AG20443 (cell line): ENCODE measurements at regions not wholly inside any gene's neighbourhood (a gene's known extent, or its start where the extent isn't known, plus 50 kb on each side); places are given as distances from the start of the nearest gene placed in this dataset.
A peak's percentile ranks its signal among the peaks of the same experiment; 100 is the strongest.

Source experiments
- DNase-seq: peaks from one replicate; pipeline ENCODE4 v3.0.0; 2012; ENCODE audit warnings: low spot score, mixed read lengths

DNA sequence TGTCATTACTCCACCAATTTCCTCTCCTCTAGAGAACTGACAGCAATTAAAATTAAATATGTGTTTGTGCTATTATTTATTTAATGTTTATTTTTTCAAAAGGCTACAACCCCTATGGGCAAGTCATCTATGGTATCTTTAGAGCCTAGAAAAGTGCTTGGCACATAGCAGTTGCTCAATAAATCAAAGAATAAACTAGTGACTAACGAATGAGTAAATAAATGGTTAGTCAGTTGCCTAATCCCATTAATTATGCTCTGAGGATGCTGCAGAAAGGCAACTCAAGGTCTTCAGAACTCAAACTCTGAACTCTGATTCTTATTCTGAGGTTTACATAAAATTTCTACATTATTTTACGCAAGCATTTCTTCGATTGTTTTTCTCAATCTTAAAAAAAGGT, 193.0 kb upstream of the TSHZ2 start:
- no peak for DNase-seq

DNA sequence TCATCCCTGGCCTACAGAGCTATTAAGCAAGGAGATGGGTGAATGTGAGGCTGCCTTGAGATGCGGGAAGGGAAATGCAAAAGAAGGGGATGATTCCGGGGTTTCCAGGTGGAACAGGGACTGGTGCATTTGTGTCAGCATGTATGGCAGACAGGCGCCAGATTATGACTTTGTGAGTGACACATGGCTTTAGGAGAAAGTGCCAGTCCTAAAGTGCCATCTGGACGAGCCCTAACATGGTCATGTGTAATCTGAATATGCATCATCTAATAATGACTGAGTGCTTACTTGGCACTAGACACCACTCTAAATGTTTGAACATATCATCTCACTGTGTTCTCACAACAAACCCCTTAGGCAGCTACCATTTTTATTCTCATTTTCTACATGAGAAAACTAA, 195.0 kb upstream of the TSHZ2 start:
- no peak for DNase-seq

DNA sequence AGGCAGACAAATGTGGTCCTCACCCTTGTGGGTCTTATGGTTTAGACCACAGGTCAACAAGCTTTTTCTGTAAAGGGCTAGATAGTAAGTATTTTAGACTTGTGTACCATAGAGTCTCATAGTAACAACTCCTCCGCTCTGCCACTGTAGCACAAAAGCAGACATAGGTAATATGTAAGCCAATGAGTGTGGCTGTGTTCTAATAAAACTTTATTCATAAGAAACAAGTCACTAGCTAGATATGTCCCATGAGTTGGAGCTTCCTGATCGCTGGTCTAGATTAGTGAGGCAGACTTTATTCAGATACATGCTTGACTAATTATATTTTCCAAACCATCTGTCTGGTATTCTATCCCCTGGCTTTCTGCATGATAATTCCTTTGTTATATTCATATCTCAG, 196.4 kb upstream of the TSHZ2 start:
- no peak for DNase-seq

DNA sequence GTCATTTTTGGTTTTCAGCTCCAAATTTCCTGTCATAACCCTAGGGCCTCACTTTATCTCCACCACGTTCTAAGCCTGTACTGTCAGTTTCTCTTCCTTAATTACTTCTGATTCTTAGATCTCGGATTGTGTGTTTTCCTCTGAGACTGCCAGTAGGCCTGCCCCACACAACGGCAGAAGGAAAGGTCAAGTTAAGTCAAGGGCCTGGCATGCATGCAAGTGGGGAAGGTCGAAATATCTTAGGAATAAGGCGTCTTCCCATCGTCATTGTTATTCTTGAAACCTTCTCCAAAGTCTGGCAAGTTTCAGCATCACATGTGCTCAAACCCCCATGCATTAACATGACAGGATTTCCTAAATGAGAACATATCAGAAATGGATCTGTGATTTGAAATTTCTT, 203.5 kb upstream of the TSHZ2 start:
- DNase-seq = no peak

- DNase-seq = no peak
Measured at GRCh38 chr20:52766645-52767435, 205.3 kb upstream of the TSHZ2 start.

- DNase-seq = no peak
Measured at GRCh38 chr20:52763321-52763853, 208.8 kb upstream of the TSHZ2 start.

DNA sequence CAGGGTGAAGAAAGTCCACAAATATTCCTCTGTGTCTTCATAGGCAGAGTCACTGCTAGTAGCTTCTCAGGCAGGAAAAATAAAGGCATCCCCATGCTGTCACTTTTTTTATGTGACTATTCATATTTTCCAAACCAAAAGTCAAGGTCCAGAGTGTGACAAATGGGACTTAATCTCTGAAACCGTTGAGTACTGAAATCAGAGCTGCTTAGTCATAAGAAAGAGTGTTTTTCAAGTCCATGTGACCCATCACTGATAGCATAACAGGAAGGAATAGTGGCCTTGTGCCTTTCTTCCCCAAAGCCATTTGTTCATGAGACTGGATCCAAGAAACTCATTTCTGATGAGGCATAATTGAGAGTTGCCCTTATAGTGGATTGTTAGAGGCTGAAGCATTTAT, 210.3 kb upstream of the TSHZ2 start:
- DNase-seq = peak; percentile 22

DNA sequence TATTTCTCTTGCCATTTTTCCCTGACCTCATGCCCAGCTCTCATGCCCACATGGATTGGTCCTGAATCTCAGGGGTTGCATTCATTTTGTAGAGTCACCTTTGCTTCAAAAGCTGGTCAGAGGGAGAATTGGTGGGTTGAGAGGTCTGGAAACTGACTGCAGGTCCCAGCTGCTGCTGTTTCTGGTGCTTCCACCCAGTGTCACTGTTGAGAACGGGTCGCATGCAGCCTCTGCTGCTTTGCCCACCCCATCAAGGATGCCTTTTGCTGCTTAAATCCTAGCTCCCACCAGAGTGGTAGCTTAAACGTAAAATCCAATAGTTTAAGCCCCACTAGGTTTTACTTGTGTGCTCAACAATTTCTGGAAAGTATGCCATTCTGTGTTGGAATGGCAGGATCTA, 211.4 kb upstream of the TSHZ2 start:
- DNase-seq = no peak

DNA sequence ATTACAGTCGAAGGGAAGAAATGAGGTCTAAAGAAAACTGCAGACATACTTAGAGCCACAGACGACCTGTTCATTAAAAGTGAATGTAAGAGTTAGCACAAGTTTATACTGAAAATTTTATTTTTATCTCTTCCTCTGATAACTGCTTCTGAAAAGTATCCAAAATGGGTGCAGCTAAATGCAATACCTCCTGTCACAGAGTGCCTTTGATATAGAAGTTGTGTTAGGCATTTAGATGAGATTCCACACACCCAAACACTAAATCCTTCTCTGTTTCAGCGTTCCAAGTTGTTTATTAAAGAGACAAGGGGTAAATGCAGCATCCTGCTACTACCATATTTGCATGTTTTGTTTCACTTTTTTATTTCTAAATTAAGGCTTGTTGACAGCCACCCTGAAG, 214.7 kb upstream of the TSHZ2 start:
- no peak for DNase-seq

DNA sequence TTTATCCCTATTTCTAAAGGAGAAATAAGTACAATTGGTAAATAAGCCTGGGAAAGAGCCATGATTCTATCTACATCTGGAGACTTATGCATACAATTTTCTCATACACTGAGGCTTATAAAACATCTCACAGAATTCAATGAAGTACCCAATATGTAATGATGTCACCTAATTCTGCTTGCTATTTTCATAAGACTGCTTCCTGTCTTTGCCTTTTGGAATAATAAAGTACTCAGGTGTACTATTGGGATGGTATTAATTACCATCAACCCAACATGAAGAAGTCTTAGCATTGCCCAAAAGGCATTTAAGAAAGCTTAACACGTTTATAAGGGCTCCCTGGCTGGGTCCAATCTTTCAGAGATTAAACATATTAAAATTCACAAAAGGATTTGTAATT, 216.4 kb upstream of the TSHZ2 start:
- no peak for DNase-seq

- peak; percentile 13 for DNase-seq
Measured at GRCh38 chr20:52754366-52754765, 217.8 kb upstream of the TSHZ2 start.

DNA sequence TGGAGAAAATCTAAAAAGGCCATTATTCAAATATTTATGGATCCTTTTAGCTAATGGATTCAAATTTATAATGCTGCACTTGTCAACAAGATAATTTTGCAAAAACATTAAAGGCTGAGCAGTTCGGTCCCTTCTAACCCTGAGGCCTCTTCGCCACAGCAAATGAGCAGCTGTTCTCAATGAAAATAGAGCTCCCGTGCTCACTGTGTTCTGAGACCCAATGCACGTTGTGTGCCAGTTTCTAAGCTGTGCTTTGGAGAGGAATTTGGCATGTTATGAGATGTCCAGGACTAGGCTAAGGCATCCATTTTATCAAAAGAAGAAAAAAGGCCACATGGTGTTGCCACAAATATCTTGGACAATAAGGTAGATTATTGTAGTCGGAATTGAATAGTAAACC, 220.1 kb upstream of the TSHZ2 start:
- DNase-seq = no peak

GRCh38 chr20:52751571-52751970, 220.6 kb upstream of the TSHZ2 start:
- DNase-seq = no peak

- DNase-seq = no peak
Measured at GRCh38 chr20:52749938-52750337, 222.2 kb upstream of the TSHZ2 start.

DNA sequence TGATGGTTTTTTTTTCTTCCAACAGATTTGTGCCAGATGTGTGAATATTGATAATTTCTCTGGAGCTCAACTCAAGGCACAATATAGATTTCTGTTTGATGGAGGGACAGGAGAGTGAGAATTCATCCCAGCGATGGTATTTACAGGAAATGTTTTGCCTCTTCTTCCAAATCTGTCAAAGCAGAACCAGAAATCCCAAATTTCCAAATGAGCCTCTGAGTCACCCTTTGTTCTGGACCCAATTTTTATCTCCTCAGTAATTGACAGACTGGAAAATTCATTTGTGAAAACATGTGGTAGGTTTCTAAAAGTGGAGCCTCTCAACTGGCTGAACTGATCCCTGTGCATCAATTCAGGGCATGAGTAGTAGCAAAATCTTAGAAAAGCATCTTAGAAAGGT, 223.2 kb upstream of the TSHZ2 start:
- DNase-seq = peak; percentile 33

DNA sequence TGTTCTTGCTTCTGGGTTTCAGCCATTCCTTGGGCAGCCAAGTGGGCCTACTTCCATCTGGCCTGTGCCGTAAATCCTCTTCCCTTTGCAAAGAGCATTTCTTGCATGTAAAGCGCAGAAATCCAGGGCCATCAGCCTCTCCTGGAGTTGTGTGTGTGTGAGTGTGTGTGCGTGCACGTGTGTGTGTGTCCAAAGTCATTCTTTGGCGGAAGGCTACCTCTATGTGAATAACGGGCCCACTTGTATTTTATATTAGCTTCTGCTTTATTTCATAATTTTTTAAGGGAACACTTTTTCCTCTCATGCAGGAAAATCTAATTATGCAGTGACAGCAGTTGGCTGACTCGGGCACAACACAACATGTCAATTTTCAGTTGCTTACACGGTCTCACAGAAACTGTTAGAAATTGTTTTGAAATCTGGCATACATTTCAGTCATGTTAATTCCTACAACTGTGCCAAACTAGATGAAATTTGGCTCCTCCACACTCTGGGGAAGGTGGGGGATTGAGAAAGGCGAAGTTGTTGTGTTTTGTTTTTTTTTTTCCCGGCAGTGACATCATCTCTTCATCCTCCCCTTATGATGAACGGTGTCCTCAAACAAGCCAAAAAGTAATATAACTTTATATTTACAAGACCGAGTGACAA, 223.7 kb upstream of the TSHZ2 start:
- DNase-seq = peak; percentile 57

- peak; percentile 58 for DNase-seq
Measured at GRCh38 chr20:52747845-52748284, 224.3 kb upstream of the TSHZ2 start.

DNA sequence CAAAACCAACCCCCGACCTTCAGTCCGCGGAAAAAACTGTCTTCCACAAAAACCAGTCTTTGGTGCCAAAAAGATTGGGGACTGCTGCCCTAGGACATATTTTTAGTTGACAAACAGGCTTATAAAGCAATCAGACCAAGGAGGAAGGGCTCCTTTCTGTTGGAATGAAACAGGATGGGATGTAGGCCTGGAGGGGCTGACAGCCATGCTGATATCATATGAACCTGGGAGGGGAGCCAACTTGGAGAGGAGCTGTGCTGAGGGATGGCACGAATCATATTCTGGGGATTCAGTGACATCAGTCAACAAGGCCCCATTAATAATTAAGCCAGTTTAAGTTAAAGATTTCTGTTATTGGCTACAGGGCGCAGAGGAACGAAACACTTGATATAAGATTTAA, 225.4 kb upstream of the TSHZ2 start:
- DNase-seq = no peak

- DNase-seq = no peak
Measured at GRCh38 chr20:52746190-52746589, 226.0 kb upstream of the TSHZ2 start.

DNA sequence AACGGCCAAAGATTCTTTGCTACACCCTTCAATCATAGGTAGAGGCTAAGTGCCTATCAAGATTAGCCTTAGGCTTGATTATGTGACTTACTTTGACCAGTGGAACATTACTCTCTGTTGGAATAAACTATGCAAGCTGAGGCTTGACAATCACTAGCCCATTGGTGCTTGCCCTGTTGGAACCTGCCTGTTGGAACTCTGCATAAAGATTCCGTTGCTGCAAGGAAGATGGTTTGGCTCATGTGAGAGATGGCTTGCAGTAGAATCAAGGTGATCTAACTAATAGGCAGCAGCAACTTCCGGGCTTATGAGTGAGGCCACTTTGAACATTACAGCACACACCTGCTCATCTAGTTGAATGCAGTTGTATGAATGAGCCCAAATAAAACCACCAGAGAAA, 227.7 kb upstream of the TSHZ2 start:
- DNase-seq = no peak

DNA sequence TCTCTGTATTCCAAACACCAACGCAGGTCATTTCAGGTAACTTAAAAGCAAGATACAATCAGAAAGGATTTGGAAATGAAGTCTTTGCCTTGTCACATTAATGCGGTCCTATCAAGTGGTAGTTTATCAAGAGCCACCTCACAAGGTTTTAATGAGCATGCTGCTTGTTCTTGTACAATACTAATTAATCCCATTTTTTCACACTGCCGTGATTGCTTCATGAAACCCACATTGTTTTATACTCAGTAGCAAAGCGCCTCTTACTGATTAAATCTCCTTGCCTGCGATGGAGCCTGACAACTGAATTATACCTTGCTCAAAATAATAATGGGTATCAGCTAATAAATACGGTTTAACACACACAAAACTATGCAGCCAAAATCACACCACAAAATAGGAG, 234.1 kb upstream of the TSHZ2 start:
- no peak for DNase-seq

DNA sequence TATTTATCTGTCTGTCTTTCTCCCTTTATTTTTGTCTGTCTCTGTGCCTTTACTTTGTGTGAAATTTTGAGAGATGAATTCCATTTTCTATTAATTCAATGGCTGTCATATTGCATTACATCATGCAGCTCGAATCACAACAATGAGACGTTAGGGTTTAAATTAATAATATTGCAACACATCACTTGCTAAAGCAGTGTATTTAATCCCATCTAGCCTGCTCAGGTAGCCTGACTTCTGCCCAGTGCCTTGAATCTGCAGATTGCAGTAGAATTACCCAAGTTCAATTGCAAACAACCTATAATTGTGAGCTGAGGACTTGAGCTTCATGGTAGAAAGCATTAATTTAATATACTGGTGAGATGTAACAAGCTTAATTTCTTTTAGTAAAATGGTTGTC, 235.7 kb upstream of the TSHZ2 start:
- no peak for DNase-seq

DNA sequence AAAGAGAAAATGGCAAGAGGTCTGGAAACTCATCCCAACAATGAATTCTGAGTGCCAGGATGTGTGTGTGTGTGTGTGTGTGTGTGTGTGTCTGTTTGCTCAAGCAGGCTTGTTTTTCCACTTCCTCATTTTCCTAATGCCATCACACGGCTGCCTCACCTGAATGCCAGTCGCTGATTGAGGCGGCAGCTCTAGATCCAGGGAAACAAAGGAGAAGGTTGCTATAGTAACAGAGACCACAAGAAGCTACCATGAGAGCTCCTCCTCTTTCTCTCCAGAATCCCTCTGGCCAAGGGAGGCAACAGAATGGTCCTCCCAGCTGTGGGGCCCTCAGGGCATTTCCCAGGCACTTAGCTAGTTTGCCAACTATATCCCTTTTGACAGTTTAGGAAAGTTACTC, 241.1 kb upstream of the TSHZ2 start:
- no peak for DNase-seq
